ENCODE measurements at regions not wholly inside any gene's neighbourhood (a gene's known extent, or its start where the extent isn't known, plus 50 kb on each side); places are given as distances from the start of the nearest gene placed in this dataset.

DNA sequence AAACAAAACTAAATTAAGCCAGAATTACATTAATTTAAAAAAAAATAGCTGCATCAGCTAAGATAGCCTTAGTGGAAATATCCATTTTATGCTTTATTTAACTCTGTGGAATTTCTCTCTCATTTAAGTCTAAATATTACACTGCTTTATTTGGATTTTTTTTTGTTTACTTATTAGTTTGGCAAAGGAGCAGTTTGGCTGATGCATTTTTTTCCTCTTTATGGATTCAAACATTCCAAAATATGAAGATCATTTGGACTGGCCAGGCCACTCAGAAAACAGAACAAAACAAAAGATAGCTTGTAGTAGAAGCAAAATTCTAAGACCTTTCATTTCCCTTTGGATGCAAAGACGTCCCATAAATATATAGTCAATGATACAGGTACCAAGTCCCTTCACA, 707.3 kb upstream of the UBE2E2 start:
- DNase-seq = no peak

DNA sequence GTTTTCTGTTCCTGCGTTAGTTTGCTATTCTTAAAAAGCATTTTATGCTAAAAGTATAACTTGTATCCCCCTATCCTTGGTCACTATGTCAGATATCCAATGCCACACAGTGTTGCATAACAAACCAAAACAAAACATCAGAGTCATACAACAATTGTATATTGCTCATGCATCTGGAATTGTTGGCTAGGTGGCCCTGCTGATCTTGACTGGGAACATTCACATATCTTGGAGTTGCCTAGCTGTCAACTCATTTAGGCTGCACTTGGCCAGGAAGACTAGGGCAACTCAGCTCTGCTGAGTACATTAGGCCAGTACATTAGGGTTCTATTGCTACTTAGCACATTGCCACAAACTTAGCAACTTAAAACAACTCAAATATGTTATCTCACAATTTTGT, 706.5 kb upstream of the UBE2E2 start:
- DNase-seq = no peak

DNA sequence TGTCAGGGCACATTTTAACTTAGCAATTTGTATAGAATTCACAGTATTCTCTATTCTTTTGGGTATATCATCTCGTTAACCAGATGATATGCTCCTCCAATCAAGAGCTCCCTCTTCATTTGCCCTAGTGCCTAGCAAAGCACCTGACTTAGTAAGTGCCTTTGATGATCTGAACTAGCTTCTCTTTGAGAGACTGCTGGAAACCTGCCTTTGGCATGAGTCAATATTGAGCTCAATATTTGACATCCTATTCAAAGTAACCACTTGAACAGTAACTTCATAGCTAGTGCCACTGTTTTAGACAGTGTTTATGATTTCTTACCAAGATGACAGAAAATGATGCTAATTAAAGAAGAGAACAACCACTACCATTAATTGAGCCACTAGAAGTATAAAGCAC, 696.3 kb upstream of the UBE2E2 start:
- no peak for DNase-seq

DNA sequence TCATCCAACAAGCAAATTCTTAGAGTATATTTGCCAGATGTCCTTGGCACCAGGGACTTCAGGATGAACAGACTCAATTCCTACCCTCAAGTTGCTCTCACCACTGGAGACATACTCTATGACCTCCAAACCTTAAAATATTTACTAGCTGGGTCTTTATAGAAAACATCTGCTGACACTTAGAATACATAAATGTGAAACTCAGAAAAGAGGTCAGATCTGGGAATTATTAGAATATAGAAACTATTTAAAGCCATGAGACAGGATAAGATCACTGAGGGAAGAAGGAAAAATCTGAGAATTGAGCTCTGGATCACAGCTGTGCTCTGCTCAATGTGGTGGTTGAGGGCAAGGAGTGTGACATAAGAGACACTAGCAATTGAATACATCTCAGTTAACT, 695.4 kb upstream of the UBE2E2 start:
- no peak for DNase-seq

DNA sequence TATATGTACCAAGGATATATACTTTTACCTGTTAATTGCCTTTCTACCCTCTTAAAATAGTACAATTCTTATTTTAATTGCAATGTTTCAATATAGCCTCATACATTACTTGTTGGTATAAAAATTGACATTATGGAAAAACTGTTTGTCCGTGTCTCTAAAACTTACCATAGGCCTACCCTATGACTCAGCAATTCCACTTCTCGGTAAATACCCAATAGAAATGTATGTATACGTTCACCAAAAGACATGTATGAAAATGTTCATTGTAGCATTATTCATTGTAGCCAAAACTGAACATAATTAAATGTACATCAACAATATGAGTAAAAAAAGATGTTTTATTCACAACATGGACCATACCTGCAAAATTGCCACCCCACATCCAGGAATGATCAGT, 679.2 kb upstream of the UBE2E2 start:
- no peak for DNase-seq

DNA sequence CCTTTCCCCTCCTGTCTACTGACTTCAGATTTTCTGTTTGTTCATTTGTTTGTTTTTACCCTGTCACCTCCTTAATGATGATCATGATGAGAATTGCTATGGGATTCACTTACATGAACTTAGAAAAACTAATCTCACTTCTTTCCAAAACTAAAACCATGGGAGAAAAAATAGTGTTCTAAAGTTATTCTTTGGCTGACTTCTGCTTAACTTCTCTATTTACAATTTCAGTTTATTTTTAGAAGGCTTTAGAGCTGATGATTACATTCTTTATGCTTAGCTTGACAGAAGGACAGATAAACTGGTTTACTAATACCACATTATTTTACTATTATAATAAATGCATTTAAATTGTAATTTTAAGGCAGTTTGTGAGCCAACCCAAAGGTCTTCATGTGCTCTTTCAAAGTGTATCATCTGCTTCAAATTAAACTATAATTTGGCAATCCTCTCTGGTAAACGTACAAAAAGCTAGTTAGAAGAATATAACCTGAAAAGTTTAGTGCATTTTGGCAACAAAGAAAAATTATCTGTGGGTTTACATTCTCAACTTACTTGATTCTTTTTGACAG, 676.8 kb upstream of the UBE2E2 start:
- DNase-seq = no peak

DNA sequence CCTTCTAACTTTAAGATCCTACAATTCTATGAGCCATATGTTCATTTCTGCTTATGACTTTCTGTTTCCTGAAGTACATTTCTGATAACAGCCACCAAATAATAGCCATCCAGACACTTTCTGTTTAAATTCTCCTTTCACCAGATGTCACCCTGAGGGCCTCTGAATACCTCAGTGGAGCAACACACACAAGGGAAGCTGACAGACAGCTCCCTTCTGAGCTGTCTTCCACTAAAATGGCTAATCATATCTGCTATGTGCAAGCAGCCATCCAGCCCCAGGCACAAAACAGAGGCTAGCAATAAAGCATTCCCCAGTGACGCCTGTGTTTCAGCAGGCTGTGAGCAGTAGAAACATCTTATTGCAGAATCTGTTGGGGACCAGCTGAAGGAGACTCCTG, 666.6 kb upstream of the UBE2E2 start:
- no peak for DNase-seq

DNA sequence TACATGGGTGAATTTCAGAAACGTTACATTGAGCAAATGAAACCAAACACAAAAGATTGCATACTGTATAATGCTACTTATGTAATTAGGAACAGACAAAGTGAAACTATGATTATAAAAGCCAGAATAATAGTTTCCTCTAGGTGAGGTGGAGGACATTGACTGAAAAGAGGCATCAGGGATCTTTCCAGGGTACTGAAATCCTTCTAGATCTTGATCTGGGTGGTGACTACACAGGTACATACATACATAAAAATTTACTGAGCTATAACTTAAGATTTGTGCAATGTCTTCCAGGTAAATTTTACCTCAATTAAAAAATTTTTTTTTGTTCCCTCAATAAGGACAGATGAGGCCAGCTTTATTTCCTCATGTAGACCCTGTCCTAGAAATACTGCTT, 665.6 kb upstream of the UBE2E2 start:
- DNase-seq = no peak

DNA sequence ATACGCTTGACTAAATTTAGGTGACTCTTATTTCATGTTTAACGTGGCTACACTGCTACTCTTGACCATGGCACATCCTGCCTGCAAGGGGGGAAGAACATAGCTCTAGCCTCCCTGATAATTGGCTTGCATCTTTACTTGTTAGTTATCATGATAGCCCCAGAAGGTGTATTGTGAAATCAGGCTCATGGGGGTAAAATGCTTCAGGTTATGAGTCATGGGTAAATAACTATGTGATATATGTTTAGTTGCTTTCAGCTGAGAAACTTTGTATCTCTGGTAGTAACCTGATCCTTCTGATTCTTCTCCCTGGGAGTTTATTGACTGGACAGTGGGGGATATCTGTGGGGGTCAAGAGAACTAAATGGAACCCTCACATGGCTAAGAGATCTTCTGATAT, 660.8 kb upstream of the UBE2E2 start:
- DNase-seq = no peak

DNA sequence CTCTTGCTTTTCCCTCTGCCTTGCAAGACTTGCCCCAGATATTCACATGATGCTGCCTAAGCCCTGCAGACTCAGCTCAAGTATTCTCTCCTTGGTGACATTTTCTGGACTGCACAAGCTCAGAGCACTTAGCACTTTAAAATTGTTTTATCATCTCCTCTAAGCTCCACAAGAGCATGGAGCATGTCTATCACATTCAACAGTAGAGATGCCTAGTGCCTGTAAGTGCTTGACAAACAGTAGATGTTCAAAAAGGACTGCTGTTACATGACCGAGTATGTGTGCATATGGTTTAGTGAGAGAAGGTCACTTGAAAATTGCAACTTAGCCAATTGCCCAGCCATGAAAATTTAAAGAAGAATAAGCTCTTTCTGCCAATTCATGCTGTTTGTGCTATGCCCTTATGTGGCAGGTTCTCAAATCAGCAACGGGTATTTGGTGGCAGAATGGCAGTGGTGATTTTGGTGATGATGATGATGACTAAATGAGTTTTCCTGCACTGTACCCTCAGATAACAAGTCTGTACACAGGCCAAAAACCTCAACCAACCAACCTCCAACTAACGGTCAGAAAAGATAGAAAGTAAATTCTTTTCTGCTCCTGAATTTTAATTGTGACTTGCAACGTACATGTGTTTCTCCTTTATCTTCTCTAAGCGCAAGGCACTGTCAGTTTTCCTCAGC, 647.2 kb upstream of the UBE2E2 start:
- DNase-seq = no peak

DNA sequence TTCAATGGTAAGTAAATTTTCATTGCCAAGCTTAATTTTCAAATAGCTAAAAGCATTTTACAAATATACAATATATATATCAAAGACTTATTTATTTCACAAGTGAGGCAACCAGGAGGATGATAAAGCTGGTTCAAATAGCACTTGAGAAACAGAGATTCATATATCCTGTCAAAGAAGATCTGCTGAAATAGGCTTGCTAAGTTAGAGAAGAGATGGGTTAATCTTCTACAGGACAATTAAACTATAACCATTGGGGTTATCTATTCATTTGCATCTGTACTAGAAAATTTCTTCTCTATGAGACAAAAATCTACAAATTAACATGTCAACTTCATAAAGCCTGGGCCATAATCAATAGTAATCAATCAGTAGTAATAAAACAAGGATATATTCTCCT, 637.7 kb upstream of the UBE2E2 start:
- DNase-seq = no peak

DNA sequence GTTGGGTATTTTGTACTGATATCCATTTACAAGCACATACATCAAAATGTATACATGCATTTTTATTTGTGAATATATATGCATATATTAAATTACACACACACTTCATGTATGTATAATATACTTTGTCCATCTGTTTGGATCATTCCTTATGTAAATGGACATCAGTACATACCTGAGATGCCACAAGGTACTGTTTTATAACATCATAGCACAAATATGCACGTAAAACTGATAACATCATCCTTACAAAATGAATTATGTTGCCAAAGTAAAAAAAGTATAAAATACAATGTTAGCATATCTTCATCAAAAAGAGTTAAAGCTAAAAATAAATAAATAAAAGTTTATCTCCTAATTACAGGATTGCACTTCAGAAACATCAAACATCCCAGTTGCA, 634.8 kb upstream of the UBE2E2 start:
- DNase-seq = no peak

DNA sequence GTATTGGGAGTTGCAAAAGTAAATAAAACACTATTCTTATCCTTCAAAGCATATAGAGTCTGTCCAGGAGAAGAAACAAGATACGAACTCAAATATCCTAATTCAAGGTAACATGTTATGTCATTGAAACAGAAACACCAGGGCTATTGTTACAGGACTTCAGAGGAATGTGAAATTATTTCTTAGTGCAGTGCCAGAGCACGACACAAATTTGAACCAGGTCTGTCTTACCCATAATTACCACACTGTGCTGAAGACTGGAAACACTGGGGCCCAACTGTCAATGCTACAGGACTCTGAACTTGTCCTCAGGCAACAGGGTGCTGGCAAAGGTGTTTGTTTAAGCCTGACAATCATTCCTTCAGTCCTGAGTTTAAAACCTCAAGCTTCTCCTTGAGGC, 633.6 kb upstream of the UBE2E2 start:
- DNase-seq = no peak

DNA sequence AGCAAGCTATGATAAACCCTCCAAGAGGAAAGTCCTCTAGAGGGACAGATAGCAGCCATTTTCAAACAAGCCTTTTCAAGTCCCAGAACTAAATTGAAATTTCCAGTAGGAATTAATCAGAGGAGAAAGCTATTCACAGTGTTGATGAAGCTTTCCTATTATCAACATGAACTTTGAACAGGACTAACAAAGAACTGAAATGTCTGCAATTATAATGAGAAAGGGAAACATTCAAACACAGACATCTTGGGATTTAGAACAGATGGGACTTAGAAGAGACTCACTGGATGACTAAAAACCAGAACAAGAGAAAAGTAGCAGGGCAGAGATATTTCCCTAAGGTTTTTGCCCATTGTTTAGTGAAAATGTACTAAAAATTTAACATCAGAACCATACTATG, 622.1 kb upstream of the UBE2E2 start:
- DNase-seq = no peak

DNA sequence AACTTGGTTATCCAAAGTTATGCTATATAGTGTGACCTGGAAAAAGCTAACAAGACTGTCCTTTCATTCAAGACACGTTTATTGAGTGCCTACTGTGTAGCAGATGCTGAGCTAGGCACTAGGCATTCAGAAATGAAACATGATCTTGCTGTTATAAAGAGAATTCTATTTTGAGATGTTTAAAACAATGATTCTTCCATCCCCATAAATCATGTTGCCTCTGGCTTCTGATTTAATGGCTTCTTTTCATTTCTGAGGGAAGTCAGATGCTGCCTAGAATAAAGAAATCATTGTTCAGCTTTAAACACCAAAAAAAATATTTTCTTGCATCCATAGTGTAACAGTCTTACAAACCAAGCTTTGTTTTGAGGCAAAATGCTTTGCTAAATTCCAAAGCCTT, 620.9 kb upstream of the UBE2E2 start:
- no peak for DNase-seq

DNA sequence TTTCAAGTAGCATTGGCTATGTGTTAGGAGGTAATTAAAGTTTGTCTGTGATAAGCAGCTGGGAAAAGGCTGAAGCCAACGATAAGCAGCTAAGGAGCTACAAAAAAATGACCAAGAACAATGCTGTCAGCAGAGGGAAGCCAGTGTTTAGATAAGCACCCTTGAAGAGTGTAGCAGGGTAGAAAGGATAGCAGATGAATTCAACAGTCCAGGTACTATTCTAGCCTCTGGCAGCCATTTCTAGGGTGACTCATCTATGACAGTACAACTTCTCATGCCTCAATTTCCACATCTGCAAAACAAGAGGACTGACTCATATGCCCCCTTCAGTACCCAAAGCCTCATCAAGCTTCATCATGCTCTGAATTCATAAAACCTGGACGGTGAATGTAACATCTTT, 617.6 kb upstream of the UBE2E2 start:
- DNase-seq = no peak

DNA sequence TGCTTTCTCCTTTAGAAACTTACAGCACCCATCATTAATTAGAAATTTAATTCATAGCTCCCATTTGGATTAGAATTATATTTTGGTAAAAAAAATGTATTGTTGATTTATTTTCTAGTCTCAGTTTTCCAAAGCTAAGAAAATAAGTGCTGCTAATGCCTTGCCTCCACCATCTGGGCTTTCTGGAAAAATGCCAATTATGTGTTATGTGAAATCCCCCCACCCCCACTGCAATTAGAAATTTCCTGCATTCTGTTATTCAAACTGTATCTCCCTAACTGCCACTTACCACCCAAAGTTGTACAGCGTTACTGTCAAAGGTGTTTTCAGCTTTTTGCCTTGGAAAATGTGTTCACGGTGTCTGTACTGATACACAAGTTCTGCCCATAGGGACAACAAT, 617.2 kb upstream of the UBE2E2 start:
- no peak for DNase-seq

DNA sequence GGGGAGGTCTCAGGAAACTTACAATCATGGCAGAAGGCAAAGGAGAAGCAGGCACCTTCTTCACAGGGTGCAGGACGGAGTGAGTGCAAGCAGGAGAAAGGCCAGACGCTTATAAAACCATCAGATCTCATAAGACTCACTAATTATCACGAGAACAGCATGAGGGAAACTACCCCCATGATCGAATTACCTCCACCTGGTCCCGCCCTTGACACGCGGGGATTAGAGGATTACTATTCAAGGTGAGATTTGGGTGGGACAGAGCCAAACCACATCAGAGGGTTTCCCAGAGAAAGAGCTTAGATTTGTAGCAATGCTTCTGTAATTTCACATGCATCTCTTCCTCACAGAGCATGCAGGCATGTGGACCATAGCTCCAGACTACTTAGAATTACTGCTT, 615.7 kb upstream of the UBE2E2 start:
- DNase-seq = no peak

DNA sequence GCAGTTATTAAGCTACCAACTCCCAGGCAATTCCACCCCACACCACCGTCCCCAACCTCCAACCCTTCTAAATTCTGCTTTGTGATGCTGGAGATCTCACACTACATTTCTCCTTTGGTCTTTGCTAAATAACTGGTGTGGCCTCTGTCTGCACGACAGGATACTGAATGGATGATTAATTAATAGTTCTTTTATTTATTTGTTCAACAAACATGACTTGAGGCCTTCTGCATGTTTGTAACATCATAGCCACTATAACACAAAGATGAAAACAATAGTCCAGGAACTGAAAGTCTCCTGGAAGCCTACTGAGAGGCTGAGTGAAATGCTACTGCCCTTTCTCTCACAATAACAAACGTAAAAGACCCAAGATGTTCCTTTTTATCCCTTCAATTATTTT, 609.5 kb upstream of the UBE2E2 start:
- DNase-seq = no peak

DNA sequence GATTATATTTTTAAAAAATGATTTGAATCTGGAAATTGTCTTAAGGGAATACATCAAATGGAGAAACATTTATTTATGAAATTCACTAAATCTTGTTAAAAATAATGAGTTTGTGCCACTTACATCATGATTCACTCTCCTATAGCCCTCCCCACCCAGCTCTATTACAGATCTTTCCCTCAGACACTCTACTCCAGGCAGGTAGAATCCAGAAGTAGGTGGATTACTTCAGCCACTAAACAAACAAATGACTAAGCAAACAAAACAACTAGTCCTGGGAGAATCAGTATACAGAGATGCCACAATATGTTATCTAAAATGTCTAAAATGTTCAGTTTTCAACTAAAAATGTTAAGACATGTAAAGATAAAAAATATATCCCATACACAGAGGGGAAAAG, 608.1 kb upstream of the UBE2E2 start:
- DNase-seq = no peak

DNA sequence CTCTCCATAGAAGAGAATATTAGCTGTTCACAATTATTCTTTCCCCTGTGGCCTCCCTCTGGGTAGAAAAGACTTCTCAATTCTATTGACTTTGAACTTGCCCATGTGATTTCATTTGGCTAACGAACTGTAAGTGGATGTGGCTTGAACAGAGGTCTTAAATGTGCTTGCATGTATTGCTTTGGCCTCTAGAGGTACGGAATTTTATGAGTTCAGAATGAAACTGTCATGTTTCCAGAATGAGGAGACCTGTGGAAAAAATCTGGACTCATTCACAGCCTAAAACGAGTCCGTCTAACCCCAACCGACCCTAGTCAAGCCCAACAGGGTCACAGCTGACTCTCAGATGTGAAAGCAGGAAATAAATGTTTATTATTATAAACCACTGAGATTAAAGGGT, 596.7 kb upstream of the UBE2E2 start:
- DNase-seq = no peak

DNA sequence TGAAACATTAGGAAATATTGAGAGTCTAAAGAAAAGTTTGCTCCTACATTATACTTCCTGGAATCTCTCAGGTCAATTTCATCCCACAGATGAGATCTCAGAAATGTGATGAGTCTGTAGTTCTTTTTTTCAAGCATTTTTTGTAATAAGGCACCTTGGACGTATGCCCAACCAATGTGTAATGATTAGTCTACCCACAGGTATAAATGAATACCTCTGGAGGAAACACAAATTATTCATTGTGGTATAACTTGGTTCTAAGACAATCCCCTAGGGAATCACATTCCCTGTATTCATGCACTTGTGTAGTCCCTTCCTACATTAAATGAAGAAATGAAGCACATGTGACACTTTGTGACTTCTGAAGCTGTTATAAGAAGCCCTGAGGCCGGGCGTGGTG, 596.2 kb upstream of the UBE2E2 start:
- no peak for DNase-seq

DNA sequence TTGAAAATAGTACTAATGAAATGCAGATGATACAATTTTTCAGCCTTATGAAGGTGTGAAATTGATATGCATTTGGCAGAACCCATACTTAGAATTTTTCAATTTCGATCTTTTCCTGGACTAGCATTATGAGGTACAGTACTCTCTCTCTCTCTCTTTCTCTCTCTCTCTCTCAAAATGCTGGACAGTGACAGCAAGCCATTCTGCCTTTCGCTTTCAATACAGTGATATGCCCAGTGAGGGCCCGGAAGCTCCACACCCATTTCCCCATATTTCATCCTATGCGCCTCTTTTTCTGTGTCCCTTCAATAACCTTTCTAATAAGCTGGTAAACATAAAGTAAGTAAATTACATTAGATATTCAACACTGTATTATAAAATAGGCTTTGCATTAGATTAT, 595.0 kb upstream of the UBE2E2 start:
- DNase-seq = no peak

DNA sequence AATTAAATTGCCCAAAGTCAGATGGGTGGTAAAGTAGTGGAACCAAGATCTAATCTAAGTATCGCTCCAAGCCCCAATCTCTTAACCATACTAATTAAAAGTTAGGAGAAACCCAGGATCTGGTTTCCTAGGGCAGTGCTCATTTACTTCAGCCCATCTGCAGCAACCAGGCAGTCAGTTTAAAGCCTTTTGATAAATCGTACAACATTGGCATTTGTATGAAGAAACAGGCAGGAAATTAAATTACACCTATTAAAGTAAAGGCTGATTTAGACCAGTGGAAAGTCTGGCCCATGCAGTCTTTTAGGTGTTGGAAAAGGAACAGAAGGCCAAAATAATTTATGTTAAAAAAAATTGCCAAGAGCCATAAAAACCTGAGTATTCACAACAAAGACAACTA, 594.4 kb upstream of the UBE2E2 start:
- no peak for DNase-seq

DNA sequence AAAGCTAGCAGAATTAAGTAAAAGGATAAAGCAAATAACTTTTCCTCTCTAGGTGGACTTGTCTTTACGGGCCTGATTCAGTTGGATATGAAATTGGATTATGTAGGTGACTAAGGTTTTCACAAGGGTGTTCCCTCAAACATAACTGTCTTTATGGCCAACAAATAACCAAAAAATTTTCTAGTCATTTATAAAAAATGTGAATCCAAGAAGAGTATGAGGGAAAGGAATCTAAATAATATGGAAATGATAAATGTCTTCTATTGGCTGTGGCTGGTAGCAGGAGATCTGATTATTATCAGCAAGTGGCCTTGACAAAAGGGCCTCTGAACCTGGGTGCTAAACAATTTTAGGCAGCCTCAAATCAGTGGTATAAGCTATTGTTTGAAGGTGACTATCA, 594.0 kb upstream of the UBE2E2 start:
- DNase-seq = no peak

DNA sequence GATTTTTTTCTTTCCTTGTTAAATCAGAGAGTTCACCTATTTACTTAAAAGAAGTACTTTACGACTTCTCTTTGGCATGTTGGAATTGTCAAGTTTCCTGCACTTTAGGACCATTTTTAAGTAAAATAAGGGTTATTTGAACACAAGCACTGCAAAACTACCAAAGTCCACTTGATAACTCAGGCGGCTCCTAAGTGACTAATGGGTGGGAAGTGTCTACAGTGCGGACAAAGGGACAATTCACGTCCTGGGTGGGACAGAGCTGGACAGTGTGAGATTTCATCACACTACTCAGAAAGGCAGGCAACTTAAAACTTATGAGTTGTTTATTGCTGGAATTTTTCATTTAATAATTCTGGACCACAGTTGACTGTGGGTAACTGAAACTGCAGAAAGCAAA, 590.2 kb upstream of the UBE2E2 start:
- no peak for DNase-seq

Data from activated naive CD4-positive, alpha-beta T cell treated with Interleukin-2 at 50 U/mL for 16 hours (primary cell).